HCT116 (cell line): ENCODE measurements at regions not wholly inside any gene's neighbourhood (a gene's known extent, or its start where the extent isn't known, plus 50 kb on each side); places are given as distances from the start of the nearest gene placed in this dataset.

Source experiments
- CTCF ChIP-seq, 3 experiments: fragments of 200-600 bp in 1 of 3; sonication (generic) in 1 of 3; IDR thresholded peaks in 2 of 3; conservative IDR thresholded peaks in 1 of 3; 2 replicates each; pipeline ENCODE4 v1.5.1; 2012 to 2017; ENCODE audit warnings: low read depth in 2 of 3, low read length in 2 of 3, antibody characterized with exemption in 1 of 3, borderline replicate concordance in 1 of 3, control low read depth in 1 of 3, mild to moderate bottlenecking in 1 of 3, mixed read lengths in 1 of 3, mixed run types in 1 of 3, moderate library complexity in 1 of 3; ENCODE audit not compliant: insufficient read depth in 1 of 3
- EZH2 ChIP-seq: fragments of 200-600 bp; sonication (generic); IDR thresholded peaks from 2 replicates; pipeline ENCODE4 v1.6.1; 2017; ENCODE audit warnings: antibody characterized with exemption, mixed run types
- POLR2A ChIP-seq: IDR thresholded peaks from 2 replicates; pipeline ENCODE4 v1.7.0; 2011; ENCODE audit warnings: borderline replicate concordance; ENCODE audit not compliant: insufficient read depth, insufficient read length; ENCODE audit errors: extremely low read depth

- TF ChIP-seq POLR2A, result no peak
- TF ChIP-seq CTCF (IDR thresholded peaks at IDR 0.05 in 2 of 3, conservative IDR thresholded peaks at IDR 0.05 in 1 of 3; ENCODE audit: borderline replicate concordance in 1 of 3, insufficient read depth in 1 of 3, low read depth in 2 of 3, low read length in 2 of 3), result no peak
- no peak for TF ChIP-seq EZH2
Measured at GRCh38 chr16:29306943-29307597, 99.4 kb downstream of the NPIPB11 start.
